Upper lobe of left lung (tissue), 6 donors: ENCODE measurements at regions not wholly inside any gene's neighbourhood (a gene's known extent, or its start where the extent isn't known, plus 50 kb on each side); places are given as distances from the start of the nearest gene placed in this dataset.
"Not testable (repeated sequence)": the region's sequence is repeated elsewhere in the genome, so short reads cannot be mapped to it uniquely, and the experiment has no call there.

ENCODE experiments used
- ATAC-seq, 2 donors: fragments of 200-7000 bp; cut with Tn5 transposase; one replicate each; pipeline ENCODE4 v1.9.1; 2022; ENCODE audit warnings: mild to moderate bottlenecking in 2 of 2, moderate library complexity in 2 of 2; ENCODE audit not compliant: low FRiP score in 2 of 2
- DNase-seq, 2 donors: peaks; one replicate each; pipeline ENCODE4 v3.0.0-alpha.2; 2019 to 2020
- H3K27ac ChIP-seq, 4 donors: fragments of 200-600 bp; sonication (generic); one replicate each; pipeline ENCODE4 v1.5.1; 2016 to 2019
- H3K27me3 ChIP-seq, 4 donors: fragments of 200-600 bp; sonication (generic); one replicate each; pipeline ENCODE4 v1.5.1; 2017 to 2019
- H3K36me3 ChIP-seq, 4 donors: fragments of 200-600 bp; sonication (generic); one replicate each; pipeline ENCODE4 v1.5.1; 2016 to 2019
- H3K4me1 ChIP-seq, 4 donors: fragments of 200-600 bp; sonication (generic); one replicate each; pipeline ENCODE4 v1.5.1; 2018 to 2019
- H3K4me3 ChIP-seq, 4 donors: fragments of 200-600 bp; sonication (generic); one replicate each; pipeline ENCODE4 v1.5.1; 2017 to 2019; ENCODE audit warnings: mild to moderate bottlenecking in 2 of 4, moderate library complexity in 1 of 4
- H3K9me3 ChIP-seq, 4 donors: fragments of 200-600 bp; sonication (generic); one replicate each; pipeline ENCODE4 v1.5.1; 2018 to 2019
- CTCF ChIP-seq, 6 experiments: fragments of 450-650 bp in 4 of 6; fragments of 200-600 bp in 2 of 6; sonication (generic) in 2 of 6; IDR thresholded peaks; one replicate each; pipeline ENCODE4 v1.5.1; 2016 to 2019; ENCODE audit warnings: antibody characterized with exemption in 6 of 6
- EP300 ChIP-seq, 4 donors: sonication (generic); formaldehyde crosslinking; IDR thresholded peaks; one replicate each; pipeline ENCODE4 v1.5.1; 2017; ENCODE audit warnings: antibody characterized with exemption in 4 of 4, control low read depth in 2 of 4
- POLR2A ChIP-seq, 4 donors: fragments of 450-650 bp; IDR thresholded peaks; one replicate each; pipeline ENCODE4 v1.5.1; 2016 to 2017; ENCODE audit warnings: antibody characterized with exemption in 4 of 4, mild to moderate bottlenecking in 2 of 4
- POLR2AphosphoS5 ChIP-seq, 2 donors: sonication (generic); formaldehyde crosslinking; IDR thresholded peaks; one replicate each; pipeline ENCODE4 v1.5.1; 2017; ENCODE audit warnings: antibody characterized with exemption in 2 of 2
- WGBS, 2 donors: methylation state at CpG; one replicate each; pipeline ENCODE4 v1.1.5; 2017 to 2018; 5-methylcytosine and 5-hydroxymethylcytosine counted together
- donor health status: DM: no; HTN: no; CAD: no; lungs with moderate emphysema.
- donor health status: DM: no; HTN: yes; CAD: no; lungs with severe emphysema.

GRCh38 chr10:5576780-5577624 lies 52.2 kb downstream of the CALML3 start:
- no peaks in the 10 kb centered on the region for H3K27me3 ChIP-seq
- H3K27ac ChIP-seq, result no peak overlapping the region
- no peak for ATAC-seq
- H3K9me3 ChIP-seq, result no peaks in the 10 kb centered on the region
- WGBS, 2 donors, result 83 to 89% methylated on average over 36 to 45 of the region's 47 CpGs
- no peaks in the 10 kb centered on the region for H3K4me1 ChIP-seq
- TF ChIP-seq EP300 (IDR thresholded peaks at IDR 0.05) (no peak), CTCF (IDR thresholded peaks at IDR 0.05) (no peak), POLR2AphosphoS5 (IDR thresholded peaks at IDR 0.05) (no peak), POLR2A (IDR thresholded peaks at IDR 0.05) (no peak)
- H3K36me3 ChIP-seq, result no peaks in the 10 kb centered on the region
- no peak overlapping the region for H3K4me3 ChIP-seq
- DNase-seq, result no peak

- ATAC-seq, H3K4me3 ChIP-seq, DNase-seq, H3K27ac ChIP-seq, H3K27me3 ChIP-seq, H3K36me3 ChIP-seq, H3K9me3 ChIP-seq: not testable (repeated sequence)
- peaks cover 0 to 15% (median 7%) of the 10 kb centered on the region in 4 donors for H3K4me1 ChIP-seq
- WGBS, 2 donors, result 79 to 95% methylated on average over 4 of the region's 4 CpGs
These were observed 55.3 kb downstream of the CALML3 start for GRCh38 chr10:5580038-5580428.

- H3K9me3 ChIP-seq, result no peaks in the 10 kb centered on the region
- no peak for DNase-seq
- no peak for TF ChIP-seq EP300 (IDR thresholded peaks at IDR 0.05)
- H3K36me3 ChIP-seq, result no peaks in the 10 kb centered on the region
- no peak overlapping the region for H3K27ac ChIP-seq
- WGBS, 2 donors, result 74 to 86% methylated on average over 9 to 11 of the region's 11 CpGs
- H3K4me3 ChIP-seq, result no peak overlapping the region
- no peak for ATAC-seq
- no peaks in the 10 kb centered on the region for H3K27me3 ChIP-seq
- peaks cover 0 to 23% (median 12%) of the 10 kb centered on the region in 4 donors for H3K4me1 ChIP-seq
These were observed 57.2 kb downstream of the CALML3 start for GRCh38 chr10:5581670-5582566.

GRCh38 chr10:5582736-5583135 lies 58.0 kb downstream of the CALML3 start:
- Histone ChIP-seq H3K4me1 (peaks cover 0 to 32% (median 16%) of the 10 kb centered on the region in 4 donors), H3K4me3 (no peak overlapping the region), H3K9me3 (no peaks in the 10 kb centered on the region), H3K27ac (no peak overlapping the region), H3K36me3 (no peaks in the 10 kb centered on the region), H3K27me3 (no peaks in the 10 kb centered on the region)
- 84 to 87% methylated on average over 12 of the region's 12 CpGs for WGBS, 2 donors
- TF ChIP-seq EP300 (IDR thresholded peaks at IDR 0.05) (no peak), POLR2A (IDR thresholded peaks at IDR 0.05) (no peak), CTCF (IDR thresholded peaks at IDR 0.05) (no peak), POLR2AphosphoS5 (IDR thresholded peaks at IDR 0.05) (no peak)
- DNase-seq, result no peak
- ATAC-seq, result no peak

GRCh38 chr10:5583525-5584175 lies 58.9 kb downstream of the CALML3 start:
- H3K4me3 ChIP-seq, result no peak overlapping the region
- H3K27me3 ChIP-seq, result no peaks in the 10 kb centered on the region
- H3K9me3 ChIP-seq, result no peaks in the 10 kb centered on the region
- peaks cover 0 to 34% (median 16%) of the 10 kb centered on the region in 4 donors for H3K4me1 ChIP-seq
- no peak for TF ChIP-seq EP300 (IDR thresholded peaks at IDR 0.05)
- no peak for TF ChIP-seq POLR2A (IDR thresholded peaks at IDR 0.05)
- no peak for TF ChIP-seq CTCF (IDR thresholded peaks at IDR 0.05)
- TF ChIP-seq POLR2AphosphoS5 (IDR thresholded peaks at IDR 0.05), result no peak
- H3K36me3 ChIP-seq, result no peaks in the 10 kb centered on the region
- DNase-seq (peak; percentile 81 to 88), ATAC-seq (peak; percentile 25 to 65)
- no peak overlapping the region for H3K27ac ChIP-seq
- WGBS, 2 donors, result 59 to 60% methylated on average over 18 of the region's 18 CpGs
